ENCODE measurements at regions not wholly inside any gene's neighbourhood (a gene's known extent, or its start where the extent isn't known, plus 50 kb on each side); places are given as distances from the start of the nearest gene placed in this dataset.

- no peak for TF ChIP-seq CTCF (IDR thresholded peaks at IDR 0.05; ENCODE audit: insufficient read depth, low read length)
- no peak for DNase-seq (ENCODE audit: low read depth)
- no peak overlapping the region for H3K4me3 ChIP-seq (ENCODE audit: low read depth, low read length)
Measured at GRCh38 chr20:4299216-4299615, 50.1 kb upstream of the ADRA1D start.

Data from fibroblast of the aortic adventitia (primary cell).